HFF-Myc (cell line): ENCODE measurements at regions not wholly inside any gene's neighbourhood (a gene's known extent, or its start where the extent isn't known, plus 50 kb on each side); places are given as distances from the start of the nearest gene placed in this dataset.

Source experiments
- DNase-seq: peaks from one replicate; pipeline ENCODE4 v3.0.0-alpha.2; 2011; ENCODE audit warnings: low read depth; ENCODE audit errors: extremely low read depth
- H3K4me3 ChIP-seq: replicated peaks from 2 replicates; pipeline ENCODE4 v1.5.1; 2011; ENCODE audit warnings: low read depth, mild to moderate bottlenecking, control low read depth, low read length
- CTCF ChIP-seq: IDR thresholded peaks from 2 replicates; pipeline ENCODE4 v1.5.1; 2012; ENCODE audit warnings: mild to moderate bottlenecking, low read depth, low read length, control low read depth; ENCODE audit errors: missing control alignments

GRCh38 chr4:126627255-126627654, 1005.5 kb upstream of the INTU start:
- H3K4me3 ChIP-seq: no peak overlapping the region
- no peak for DNase-seq
- TF ChIP-seq CTCF: peak; percentile 61

GRCh38 chr4:126628933-126629332, 1003.8 kb upstream of the INTU start:
- no peak overlapping the region for H3K4me3 ChIP-seq
- no peak for DNase-seq
- TF ChIP-seq CTCF: no peak

- DNase-seq: no peak
- no peak for TF ChIP-seq CTCF
- H3K4me3 ChIP-seq: no peak overlapping the region
These were observed 1002.5 kb upstream of the INTU start for GRCh38 chr4:126630230-126630629.

GRCh38 chr4:126633306-126633705, 999.5 kb upstream of the INTU start:
- TF ChIP-seq CTCF: no peak
- H3K4me3 ChIP-seq: no peak overlapping the region
- DNase-seq: no peak

- TF ChIP-seq CTCF: no peak
- no peak for DNase-seq
- no peak overlapping the region for H3K4me3 ChIP-seq
These were observed 995.1 kb upstream of the INTU start for GRCh38 chr4:126637706-126638105.

GRCh38 chr4:126647320-126647719, 985.4 kb upstream of the INTU start:
- no peak for DNase-seq
- TF ChIP-seq CTCF: no peak
- no peak overlapping the region for H3K4me3 ChIP-seq

GRCh38 chr4:126647756-126648397, 984.9 kb upstream of the INTU start:
- no peak overlapping the region for H3K4me3 ChIP-seq
- no peak for TF ChIP-seq CTCF

More at GRCh38 chr4:126647756-126648397, 984.9 kb upstream of the INTU start:
- no peak for DNase-seq
